SJSA1 (cell line): ENCODE measurements at regions not wholly inside any gene's neighbourhood (a gene's known extent, or its start where the extent isn't known, plus 50 kb on each side); places are given as distances from the start of the nearest gene placed in this dataset.

ENCODE experiments used
- DNase-seq, 2 experiments: peaks; one replicate each; pipeline ENCODE4 v3.0.0-alpha.2; 2015 to 2020; ENCODE audit warnings: low spot score in 2 of 2, low read depth in 1 of 2
- H3K27ac ChIP-seq: fragments of 250-450 bp; sonication (Bioruptor Pico); 2 replicates; pipeline ENCODE4 v1.5.1; 2020; ENCODE audit warnings: mild to moderate bottlenecking, moderate library complexity
- H3K27me3 ChIP-seq: fragments of 250-450 bp; sonication (Bioruptor Pico); replicated peaks from 2 replicates; pipeline ENCODE4 v1.5.1; 2020; ENCODE audit warnings: mild to moderate bottlenecking, moderate library complexity
- H3K36me3 ChIP-seq: fragments of 250-450 bp; sonication (Bioruptor Pico); 2 replicates; pipeline ENCODE4 v1.5.1; 2020; ENCODE audit warnings: mild to moderate bottlenecking
- H3K4me1 ChIP-seq: fragments of 250-450 bp; sonication (Bioruptor Pico); replicated peaks from 2 replicates; pipeline ENCODE4 v1.6.1; 2021; ENCODE audit warnings: mild to moderate bottlenecking
- H3K4me3 ChIP-seq: fragments of 250-450 bp; sonication (Bioruptor Pico); 2 replicates; pipeline ENCODE4 v1.5.1; 2020; ENCODE audit warnings: mild to moderate bottlenecking
- H3K9me3 ChIP-seq: fragments of 250-450 bp; sonication (Bioruptor Pico); replicated peaks from 2 replicates; pipeline ENCODE4 v1.5.1; 2020; ENCODE audit warnings: mild to moderate bottlenecking

- no peak for DNase-seq
- peaks cover 17% of the 10 kb centered on the region for H3K4me1 ChIP-seq
- H3K9me3 ChIP-seq: peaks cover 2% of the 10 kb centered on the region; the same call in 1 of the 2 replicates
- H3K27ac ChIP-seq: no peak overlapping the region
- peaks cover 37% of the 10 kb centered on the region for H3K36me3 ChIP-seq
- H3K27me3 ChIP-seq: no peaks in the 10 kb centered on the region
- H3K4me3 ChIP-seq: no peak overlapping the region
Observed at GRCh38 chr16:85178596-85178995, 66.3 kb upstream of the CIBAR2 start.

- Histone ChIP-seq H3K4me3 (no peak overlapping the region), H3K4me1 (peaks cover 8% of the 10 kb centered on the region), H3K27ac (no peak overlapping the region), H3K9me3 (peaks cover 9% of the 10 kb centered on the region), H3K27me3 (no peaks in the 10 kb centered on the region), H3K36me3 (peaks cover 41% of the 10 kb centered on the region)
- no peak for DNase-seq
Observed at GRCh38 chr16:85179344-85180046, 67.2 kb upstream of the CIBAR2 start.

GRCh38 chr16:85180047-85180826 is 68.0 kb upstream of the CIBAR2 start:
- peaks cover under 1% of the 10 kb centered on the region; the same call in 1 of the 2 replicates for H3K4me1 ChIP-seq
- H3K36me3 ChIP-seq: peaks cover 45% of the 10 kb centered on the region

DNA sequence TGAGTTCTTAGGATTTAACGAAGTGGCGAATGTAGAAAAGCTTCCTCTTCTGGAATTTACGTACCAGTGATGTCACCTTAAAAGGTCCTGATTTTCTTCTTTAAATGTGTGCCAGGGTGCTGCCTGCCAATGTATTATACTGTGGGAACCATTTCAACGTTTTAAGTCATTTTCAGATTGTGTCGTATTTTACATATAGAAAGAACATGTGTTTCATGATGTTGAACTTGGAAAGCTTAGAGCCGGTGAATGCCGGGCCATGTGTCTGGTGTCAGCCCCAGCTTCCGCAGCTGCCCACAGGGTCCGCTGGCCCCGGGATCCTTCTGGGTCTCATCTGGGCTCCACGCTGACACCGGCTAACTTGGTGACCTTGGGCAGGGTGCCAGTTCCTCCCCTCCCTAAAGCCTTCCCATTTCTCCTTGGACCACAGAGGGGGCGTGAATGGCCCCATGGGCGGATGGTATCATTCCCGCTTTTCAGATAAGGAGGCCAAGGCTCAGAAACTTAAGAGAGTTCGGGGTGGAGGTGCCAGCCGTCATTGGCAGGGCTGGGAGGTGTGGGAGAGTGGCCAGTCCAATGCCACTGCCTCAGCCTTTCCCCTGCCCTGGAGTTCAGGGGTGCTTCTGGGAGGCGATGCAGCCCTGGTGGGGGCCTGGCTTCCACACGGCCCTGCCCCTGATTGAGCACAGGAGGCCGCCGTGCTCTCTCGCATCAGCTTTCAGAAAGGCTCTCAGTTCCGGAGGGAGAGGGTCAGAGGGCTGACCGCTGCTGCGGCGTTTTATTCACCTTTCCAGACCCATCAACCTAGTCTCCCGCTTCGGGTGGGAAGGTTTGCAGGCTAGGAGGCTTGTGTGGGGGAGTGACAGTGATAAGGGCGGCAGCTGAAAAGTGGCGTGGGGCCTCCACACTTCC is 68.8 kb upstream of the CIBAR2 start:
- Histone ChIP-seq H3K27me3 (no peaks in the 10 kb centered on the region), H3K9me3 (peaks cover 12% of the 10 kb centered on the region), H3K27ac (no peak overlapping the region), H3K4me1 (no peaks in the 10 kb centered on the region), H3K4me3 (no peak overlapping the region), H3K36me3 (peaks cover 39% of the 10 kb centered on the region)
- DNase-seq: no peak

More at GRCh38 chr16:85180047-85180826, 68.0 kb upstream of the CIBAR2 start:
- H3K4me3 ChIP-seq: no peak overlapping the region
- no peak for DNase-seq
- peaks cover 12% of the 10 kb centered on the region for H3K9me3 ChIP-seq
- no peaks in the 10 kb centered on the region for H3K27me3 ChIP-seq
- H3K27ac ChIP-seq: no peak overlapping the region

DNA sequence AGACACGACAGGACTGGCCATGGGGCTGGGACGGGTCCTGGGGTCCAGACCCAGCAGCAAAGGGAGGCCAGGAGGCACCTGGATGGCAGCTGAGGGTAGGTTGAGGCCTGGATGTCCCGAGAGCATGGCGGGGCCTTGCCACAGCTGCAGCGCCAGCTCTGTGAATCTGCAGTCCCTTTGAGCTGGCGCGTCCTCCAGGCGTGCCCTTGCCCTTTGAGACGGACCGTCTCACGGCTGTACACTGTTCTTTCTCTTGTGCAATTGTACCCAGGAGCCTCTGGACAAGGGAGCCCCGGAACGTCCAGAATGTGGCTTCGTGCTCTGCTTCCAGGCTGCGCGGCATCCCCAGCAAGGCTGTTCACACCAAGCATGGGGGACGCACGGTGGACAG is 69.5 kb upstream of the CIBAR2 start:
- H3K36me3 ChIP-seq: peaks cover 39% of the 10 kb centered on the region
- no peaks in the 10 kb centered on the region for H3K4me1 ChIP-seq
- no peak overlapping the region for H3K4me3 ChIP-seq
- no peak overlapping the region for H3K27ac ChIP-seq
- peaks cover 12% of the 10 kb centered on the region for H3K9me3 ChIP-seq
- no peak for DNase-seq
- no peaks in the 10 kb centered on the region for H3K27me3 ChIP-seq

- Histone ChIP-seq H3K4me1 (0 out of 2 replicates have a peak, but pooled peaks cover 5% of the 10 kb centered on the region), H3K9me3 (peaks cover 12% of the 10 kb centered on the region), H3K27me3 (no peaks in the 10 kb centered on the region), H3K27ac (no peak overlapping the region), H3K36me3 (peaks cover 37% of the 10 kb centered on the region), H3K4me3 (no peak overlapping the region)
- no peak for DNase-seq
Observed at GRCh38 chr16:85182286-85182685, 70.0 kb upstream of the CIBAR2 start.

DNA sequence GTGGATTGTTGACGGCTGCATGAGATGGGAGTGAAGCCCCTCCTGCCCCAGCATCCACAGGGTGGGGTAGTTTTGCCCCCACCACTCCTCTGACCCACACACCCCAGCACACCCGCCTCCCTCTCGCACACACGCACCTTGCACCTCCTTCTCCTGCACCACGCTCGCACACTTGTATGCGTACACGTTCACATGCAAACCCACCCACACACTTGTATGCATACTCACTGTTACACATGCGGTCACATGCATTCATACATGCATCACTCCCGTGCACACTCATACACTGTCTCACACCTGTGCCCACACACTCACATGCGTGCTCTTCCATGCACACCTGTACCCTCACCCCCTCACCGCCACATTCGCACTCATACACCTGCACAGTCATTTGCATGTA is 70.5 kb upstream of the CIBAR2 start:
- Histone ChIP-seq H3K4me1 (0 out of 2 replicates have a peak, but pooled peaks cover 6% of the 10 kb centered on the region), H3K9me3 (peaks cover 12% of the 10 kb centered on the region), H3K27ac (no peak overlapping the region), H3K4me3 (no peak overlapping the region), H3K27me3 (no peaks in the 10 kb centered on the region), H3K36me3 (peaks cover 33% of the 10 kb centered on the region)
- no peak for DNase-seq

GRCh38 chr16:85183564-85183963 is 71.3 kb upstream of the CIBAR2 start:
- DNase-seq: no peak
- no peak overlapping the region for H3K4me3 ChIP-seq
- H3K9me3 ChIP-seq: peaks cover 12% of the 10 kb centered on the region
- no peaks in the 10 kb centered on the region for H3K27me3 ChIP-seq
- peaks cover 8% of the 10 kb centered on the region for H3K4me1 ChIP-seq
- no peak overlapping the region for H3K27ac ChIP-seq
- H3K36me3 ChIP-seq: peaks cover 31% of the 10 kb centered on the region

DNA sequence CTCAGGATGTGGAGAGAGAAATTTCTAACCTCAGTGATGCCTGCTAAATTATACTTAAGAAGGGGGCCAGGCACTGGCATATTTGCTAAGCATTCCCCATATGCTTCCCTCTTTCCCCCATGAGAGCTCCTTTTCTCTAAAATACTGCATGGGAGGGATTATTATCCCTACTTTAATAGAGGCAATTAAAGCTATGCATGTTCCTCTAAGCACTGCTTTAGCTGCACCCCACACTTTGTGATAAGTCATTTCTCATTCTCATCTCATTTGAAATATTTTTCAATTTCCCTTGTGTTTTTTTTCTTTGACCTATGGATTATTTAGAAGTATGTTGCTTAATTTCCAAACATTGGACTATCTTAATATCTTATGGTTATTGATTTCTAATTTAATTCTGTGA is 72.1 kb upstream of the CIBAR2 start:
- Histone ChIP-seq H3K4me1 (peaks cover 17% of the 10 kb centered on the region), H3K27ac (no peak overlapping the region), H3K36me3 (peaks cover 31% of the 10 kb centered on the region), H3K4me3 (no peak overlapping the region), H3K27me3 (no peaks in the 10 kb centered on the region), H3K9me3 (peaks cover 12% of the 10 kb centered on the region)
- DNase-seq: no peak

- no peak overlapping the region for H3K27ac ChIP-seq
- no peak for DNase-seq
- no peak overlapping the region for H3K4me3 ChIP-seq
- peaks cover 31% of the 10 kb centered on the region for H3K36me3 ChIP-seq
- H3K27me3 ChIP-seq: no peaks in the 10 kb centered on the region
- H3K4me1 ChIP-seq: peaks cover 28% of the 10 kb centered on the region
- peaks cover 12% of the 10 kb centered on the region for H3K9me3 ChIP-seq
Observed at GRCh38 chr16:85185303-85186100, 73.2 kb upstream of the CIBAR2 start.

GRCh38 chr16:85187002-85187401 is 74.7 kb upstream of the CIBAR2 start:
- Histone ChIP-seq H3K4me1 (peaks cover 39% of the 10 kb centered on the region), H3K9me3 (peaks cover 12% of the 10 kb centered on the region), H3K27ac (no peak overlapping the region), H3K27me3 (no peaks in the 10 kb centered on the region), H3K4me3 (no peak overlapping the region), H3K36me3 (peaks cover 31% of the 10 kb centered on the region)
- no peak for DNase-seq

- H3K27ac ChIP-seq: no peak overlapping the region
- no peak overlapping the region for H3K4me3 ChIP-seq
- peaks cover 12% of the 10 kb centered on the region for H3K9me3 ChIP-seq
- H3K4me1 ChIP-seq: peaks cover 39% of the 10 kb centered on the region
- DNase-seq: no peak
- no peaks in the 10 kb centered on the region for H3K27me3 ChIP-seq
- peaks cover 29% of the 10 kb centered on the region for H3K36me3 ChIP-seq
Observed at GRCh38 chr16:85187447-85187846, 75.2 kb upstream of the CIBAR2 start.

GRCh38 chr16:85187886-85188285 is 75.6 kb upstream of the CIBAR2 start:
- Histone ChIP-seq H3K4me3 (no peak overlapping the region), H3K9me3 (peaks cover 12% of the 10 kb centered on the region), H3K27ac (no peak overlapping the region), H3K36me3 (peaks cover 25% of the 10 kb centered on the region), H3K27me3 (no peaks in the 10 kb centered on the region), H3K4me1 (peaks cover 42% of the 10 kb centered on the region)
- DNase-seq: no peak
